ENCODE measurements at regions not wholly inside any gene's neighbourhood (a gene's known extent, or its start where the extent isn't known, plus 50 kb on each side); places are given as distances from the start of the nearest gene placed in this dataset.
"Not testable (repeated sequence)": the region's sequence is repeated elsewhere in the genome, so short reads cannot be mapped to it uniquely, and the experiment has no call there.

- no peak for DNase-seq
- H3K27me3 ChIP-seq (replicated peaks), result no peaks in the 10 kb centered on the region
- in situ Hi-C loops (cut with HindIII; ENCODE audit: low pct_ligation_motif_present, low sequenced_read_pairs), result no loop called here
- no peak overlapping the region for H3K27ac ChIP-seq
- TF ChIP-seq, protein P1, sequence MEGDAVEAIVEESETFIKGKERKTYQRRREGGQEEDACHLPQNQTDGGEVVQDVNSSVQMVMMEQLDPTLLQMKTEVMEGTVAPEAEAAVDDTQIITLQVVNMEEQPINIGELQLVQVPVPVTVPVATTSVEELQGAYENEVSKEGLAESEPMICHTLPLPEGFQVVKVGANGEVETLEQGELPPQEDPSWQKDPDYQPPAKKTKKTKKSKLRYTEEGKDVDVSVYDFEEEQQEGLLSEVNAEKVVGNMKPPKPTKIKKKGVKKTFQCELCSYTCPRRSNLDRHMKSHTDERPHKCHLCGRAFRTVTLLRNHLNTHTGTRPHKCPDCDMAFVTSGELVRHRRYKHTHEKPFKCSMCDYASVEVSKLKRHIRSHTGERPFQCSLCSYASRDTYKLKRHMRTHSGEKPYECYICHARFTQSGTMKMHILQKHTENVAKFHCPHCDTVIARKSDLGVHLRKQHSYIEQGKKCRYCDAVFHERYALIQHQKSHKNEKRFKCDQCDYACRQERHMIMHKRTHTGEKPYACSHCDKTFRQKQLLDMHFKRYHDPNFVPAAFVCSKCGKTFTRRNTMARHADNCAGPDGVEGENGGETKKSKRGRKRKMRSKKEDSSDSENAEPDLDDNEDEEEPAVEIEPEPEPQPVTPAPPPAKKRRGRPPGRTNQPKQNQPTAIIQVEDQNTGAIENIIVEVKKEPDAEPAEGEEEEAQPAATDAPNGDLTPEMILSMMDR (IDR thresholded peaks at IDR 0.05; ENCODE audit: low read depth, low read length, missing control alignments), result no peak
- H3K36me3 ChIP-seq (replicated peaks), result no peaks in the 10 kb centered on the region
- no peak overlapping the region for H3K4me3 ChIP-seq (ENCODE audit: low read depth, low read length)
Observed at GRCh38 chrX:137118536-137118935, 84.7 kb upstream of the GPR101 start.

- Histone ChIP-seq H3K4me3 (ENCODE audit: low read depth, low read length) (no peak overlapping the region), H3K27ac (no peak overlapping the region), H3K36me3 (replicated peaks) (no peaks in the 10 kb centered on the region), H3K27me3 (replicated peaks) (no peaks in the 10 kb centered on the region)
- DNase-seq, result no peak
- TF ChIP-seq, protein P1 (IDR thresholded peaks at IDR 0.05; ENCODE audit: low read depth, low read length, missing control alignments), result no peak
- in situ Hi-C loops (cut with HindIII; ENCODE audit: low pct_ligation_motif_present, low sequenced_read_pairs), result no loop called here
Observed at GRCh38 chrX:137118136-137118535, 84.3 kb upstream of the GPR101 start.

DNA sequence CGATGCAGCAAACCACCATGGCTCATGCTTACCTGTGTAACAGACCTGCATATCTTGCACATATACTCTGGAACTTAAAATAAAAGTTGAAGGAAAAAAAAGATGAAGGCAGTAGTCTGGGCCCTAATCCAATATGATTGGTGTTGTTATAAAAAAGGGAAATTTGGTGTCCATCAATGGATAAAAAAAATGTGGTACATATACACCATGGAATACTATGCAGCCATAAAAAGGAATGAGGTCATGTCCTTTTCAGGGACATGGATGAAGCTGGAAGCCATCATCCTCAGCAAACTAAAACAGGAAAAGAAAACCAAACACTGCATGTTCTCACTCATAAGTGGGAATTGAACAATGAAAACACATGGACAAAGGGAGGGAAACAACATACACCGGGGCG is 74.1 kb upstream of the GPR101 start:
- H3K4me3 ChIP-seq (ENCODE audit: low read depth, low read length); H3K27me3 ChIP-seq (replicated peaks); DNase-seq; H3K27ac ChIP-seq; H3K36me3 ChIP-seq (replicated peaks); in situ Hi-C loops (cut with HindIII; ENCODE audit: low pct_ligation_motif_present, low sequenced_read_pairs): not testable (repeated sequence)

DNA sequence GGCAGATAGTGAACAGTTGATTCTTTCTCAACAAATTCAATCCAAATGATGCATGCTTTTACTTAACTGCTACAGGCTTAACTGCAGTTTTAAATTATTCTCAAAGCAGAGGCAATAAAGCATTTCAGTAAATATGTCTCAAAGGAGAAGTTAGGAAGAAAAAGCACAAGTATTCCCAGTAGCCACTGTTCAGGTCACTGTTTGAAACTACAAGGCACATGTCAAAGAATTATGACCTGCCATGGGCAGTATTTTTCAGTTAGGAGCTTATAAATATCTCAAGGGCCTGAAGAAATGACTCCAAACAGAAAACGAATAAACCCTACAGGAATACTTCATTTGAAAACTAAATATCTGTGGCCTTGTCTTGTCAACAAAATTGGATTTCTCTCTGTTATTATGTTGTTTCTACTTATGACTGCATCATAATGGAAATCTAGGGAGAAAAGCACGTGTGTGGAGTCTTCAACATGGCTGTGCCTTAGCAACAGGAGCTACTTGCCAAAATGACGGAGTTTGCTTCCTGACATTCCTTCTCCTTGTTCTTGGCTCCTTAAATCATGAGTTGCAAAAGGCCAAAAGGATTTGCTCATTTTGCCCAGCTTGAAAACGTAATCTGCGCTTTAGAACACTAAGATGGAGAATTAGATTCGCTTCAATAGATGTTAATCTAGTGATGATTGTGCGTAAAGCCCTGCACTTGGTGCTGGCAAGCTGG is 67.6 kb upstream of the GPR101 start:
- DNase-seq, result no peak
- in situ Hi-C loops (cut with HindIII; ENCODE audit: low pct_ligation_motif_present, low sequenced_read_pairs), result no loop called here
- TF ChIP-seq, protein P1 (IDR thresholded peaks at IDR 0.05; ENCODE audit: low read depth, low read length, missing control alignments), result no peak
- Histone ChIP-seq H3K4me3 (ENCODE audit: low read depth, low read length) (no peak overlapping the region), H3K27ac (no peak overlapping the region), H3K27me3 (replicated peaks) (no peaks in the 10 kb centered on the region), H3K36me3 (replicated peaks) (no peaks in the 10 kb centered on the region)

All from brain microvascular endothelial cell (primary cell).